GM12872 (cell line): ENCODE measurements at regions not wholly inside any gene's neighbourhood (a gene's known extent, or its start where the extent isn't known, plus 50 kb on each side); places are given as distances from the start of the nearest gene placed in this dataset.

ENCODE experiments used
- TF ChIP-seq, protein P1 (sequence below): IDR thresholded peaks from 3 replicates; pipeline ENCODE4 v1.5.1; 2011; ENCODE audit warnings: low read depth, mild to moderate bottlenecking, low read length, moderate library complexity; ENCODE audit not compliant: insufficient read depth

DNA sequence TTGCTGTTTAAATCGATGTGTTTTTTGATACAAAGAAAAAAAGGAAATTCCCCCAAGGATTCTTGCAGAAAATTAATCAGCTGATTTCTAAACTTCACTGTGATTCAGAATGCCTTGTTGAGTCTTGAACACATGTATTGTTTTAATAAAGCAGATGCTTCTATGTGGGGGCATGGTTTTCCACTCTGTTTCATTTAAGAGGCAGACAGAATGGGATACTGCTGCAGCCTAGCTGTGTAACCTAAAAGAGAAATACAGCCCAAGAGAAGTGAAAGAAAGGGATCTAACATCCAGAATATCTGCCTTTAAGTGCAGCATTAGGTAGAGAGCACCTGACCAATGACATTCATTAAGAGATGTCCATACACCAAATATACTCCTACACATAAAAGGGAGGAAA is 365.1 kb upstream of the CCNH start:
- TF ChIP-seq, protein P1, sequence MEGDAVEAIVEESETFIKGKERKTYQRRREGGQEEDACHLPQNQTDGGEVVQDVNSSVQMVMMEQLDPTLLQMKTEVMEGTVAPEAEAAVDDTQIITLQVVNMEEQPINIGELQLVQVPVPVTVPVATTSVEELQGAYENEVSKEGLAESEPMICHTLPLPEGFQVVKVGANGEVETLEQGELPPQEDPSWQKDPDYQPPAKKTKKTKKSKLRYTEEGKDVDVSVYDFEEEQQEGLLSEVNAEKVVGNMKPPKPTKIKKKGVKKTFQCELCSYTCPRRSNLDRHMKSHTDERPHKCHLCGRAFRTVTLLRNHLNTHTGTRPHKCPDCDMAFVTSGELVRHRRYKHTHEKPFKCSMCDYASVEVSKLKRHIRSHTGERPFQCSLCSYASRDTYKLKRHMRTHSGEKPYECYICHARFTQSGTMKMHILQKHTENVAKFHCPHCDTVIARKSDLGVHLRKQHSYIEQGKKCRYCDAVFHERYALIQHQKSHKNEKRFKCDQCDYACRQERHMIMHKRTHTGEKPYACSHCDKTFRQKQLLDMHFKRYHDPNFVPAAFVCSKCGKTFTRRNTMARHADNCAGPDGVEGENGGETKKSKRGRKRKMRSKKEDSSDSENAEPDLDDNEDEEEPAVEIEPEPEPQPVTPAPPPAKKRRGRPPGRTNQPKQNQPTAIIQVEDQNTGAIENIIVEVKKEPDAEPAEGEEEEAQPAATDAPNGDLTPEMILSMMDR, result no peak

DNA sequence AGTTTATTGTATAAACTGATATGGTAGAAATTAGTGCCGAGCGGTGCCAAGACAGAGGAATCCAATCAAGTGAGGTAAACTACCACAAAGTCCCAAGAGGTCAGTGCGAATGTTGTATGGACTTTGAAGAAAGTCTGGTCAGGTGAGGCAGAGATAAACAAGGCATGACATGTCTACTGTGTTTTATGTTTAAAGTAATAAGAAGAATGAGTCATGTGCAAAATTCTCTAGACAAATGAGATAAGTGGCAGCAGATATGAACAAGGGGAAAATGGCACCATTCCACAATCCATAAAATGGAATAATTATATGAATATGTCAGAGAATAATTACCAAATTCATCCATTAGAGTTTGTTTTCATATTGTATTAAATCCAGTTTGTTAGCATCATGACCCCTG is 364.1 kb upstream of the CCNH start:
- TF ChIP-seq, protein P1, result no peak

DNA sequence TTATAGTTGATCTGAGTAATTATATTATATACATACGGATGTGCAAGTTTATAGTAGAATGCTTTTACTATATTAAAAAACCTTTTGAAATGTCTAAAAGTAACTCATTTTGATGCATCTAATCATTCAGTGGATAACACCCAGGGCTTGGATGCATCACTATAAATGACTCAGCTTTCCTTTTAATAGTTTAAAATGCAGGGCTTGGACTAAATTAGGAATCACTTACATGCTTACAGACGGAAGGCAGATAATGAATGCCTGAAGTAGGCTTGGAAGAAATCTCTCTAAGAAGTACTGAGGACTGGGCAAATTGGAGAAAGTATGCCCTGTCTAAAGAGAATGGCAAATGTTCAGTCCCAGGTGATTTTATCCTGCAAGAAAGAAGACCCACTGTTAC is 362.5 kb upstream of the CCNH start:
- TF ChIP-seq, protein P1, result no peak

DNA sequence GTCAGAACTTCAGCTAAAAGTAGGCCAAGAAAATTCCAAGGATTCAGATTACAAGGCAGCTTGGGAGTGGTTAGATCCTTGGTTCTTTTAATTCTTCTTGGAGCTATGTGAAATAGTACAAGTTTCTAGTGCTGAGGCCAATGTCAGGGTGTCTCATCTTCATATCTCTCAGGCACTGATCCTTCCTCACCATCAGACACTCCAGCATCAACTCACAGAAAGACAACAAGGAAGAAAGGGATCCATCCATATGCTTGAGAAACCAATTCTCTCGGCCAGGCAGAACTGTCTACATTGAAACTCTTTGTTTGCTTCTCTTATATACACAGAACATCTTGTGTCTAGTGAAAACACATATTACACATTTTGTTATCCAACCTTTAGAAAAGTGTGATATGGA is 362.1 kb upstream of the CCNH start:
- TF ChIP-seq, protein P1, result no peak

DNA sequence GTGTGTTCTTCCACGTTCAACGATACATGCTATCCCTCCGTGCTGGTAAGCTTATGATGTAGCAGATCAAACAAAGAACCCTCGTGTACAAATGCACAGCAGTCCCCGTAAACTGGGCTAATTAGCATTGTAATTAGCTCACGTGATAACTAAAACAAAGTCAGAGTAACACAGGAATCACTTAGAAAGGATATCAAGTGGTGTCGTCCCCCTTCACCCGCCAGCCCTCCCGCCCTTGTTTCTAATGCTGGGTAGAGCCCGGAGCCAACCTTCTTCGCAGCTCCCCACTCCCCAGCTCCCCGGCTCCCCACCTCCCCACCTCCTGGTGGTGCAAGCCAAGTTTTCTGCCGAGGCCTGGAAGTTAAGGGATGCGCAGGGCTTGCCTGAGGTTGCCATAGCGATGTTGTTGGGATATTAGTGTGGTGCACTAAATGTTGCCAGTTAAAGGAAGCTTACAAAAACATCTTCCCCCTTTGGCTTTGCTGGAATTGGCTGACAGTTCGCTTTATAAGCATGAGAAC is 357.9 kb upstream of the CCNH start:
- TF ChIP-seq, protein P1, result no peak

DNA sequence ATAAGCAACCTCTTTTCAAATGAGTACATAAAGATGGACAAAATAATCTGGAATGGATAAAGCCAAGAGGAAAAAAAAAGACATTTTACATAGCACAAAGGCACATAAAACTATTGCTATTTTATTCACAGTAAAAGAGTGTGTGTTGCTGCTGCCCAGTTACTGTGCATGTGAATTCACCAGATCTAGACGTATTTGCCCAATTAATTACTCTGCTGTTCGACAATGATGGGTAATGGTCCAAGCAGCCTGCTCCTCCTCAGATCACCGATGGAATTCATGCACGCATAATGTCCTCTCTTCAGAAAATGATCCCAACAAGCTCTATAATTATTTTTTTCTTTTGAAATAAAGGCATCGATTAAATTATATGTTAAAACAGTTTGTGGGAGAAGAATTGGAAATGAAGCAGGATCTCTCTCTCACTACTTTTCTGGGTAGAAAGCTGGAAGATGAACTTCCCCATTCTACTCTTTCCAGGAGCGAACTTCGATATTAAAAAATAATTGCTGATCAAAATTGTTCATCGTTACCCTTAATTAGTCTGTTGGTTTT is 357.4 kb upstream of the CCNH start:
- TF ChIP-seq, protein P1, result no peak

DNA sequence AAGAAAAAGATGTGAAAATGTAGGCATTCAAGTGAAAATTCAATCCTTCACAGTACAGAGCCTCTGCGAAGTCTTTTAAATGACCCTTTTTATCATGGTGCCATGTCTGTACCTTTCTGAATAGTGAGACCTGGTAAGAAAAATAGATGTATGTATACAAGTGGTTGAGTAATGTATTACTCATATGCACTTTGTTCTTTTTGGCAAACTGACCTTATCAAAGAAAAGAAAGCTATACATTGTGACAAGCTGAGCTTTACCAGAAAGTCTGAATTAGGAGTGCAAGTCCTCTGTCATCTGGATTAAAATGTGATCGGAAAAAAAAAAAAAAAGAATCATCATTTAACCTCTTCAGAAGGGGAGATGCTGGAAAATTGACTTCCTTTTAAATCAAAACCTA is 356.4 kb upstream of the CCNH start:
- TF ChIP-seq, protein P1, result no peak
